GM19351 (cell line): ENCODE measurements at regions not wholly inside any gene's neighbourhood (a gene's known extent, or its start where the extent isn't known, plus 50 kb on each side); places are given as distances from the start of the nearest gene placed in this dataset.

Experiments
- ATAC-seq: cut with Tn5 transposase; IDR thresholded peaks from one replicate; pipeline ENCODE4 v1.9.1; 2021; ENCODE audit warnings: mild to moderate bottlenecking, moderate library complexity; ENCODE audit not compliant: unreplicated experiment

GRCh38 chr20:60652046-60652445 lies 600.0 kb upstream of the CDH4 start:
- ATAC-seq = no peak

- ATAC-seq = no peak
These were observed 599.4 kb upstream of the CDH4 start for GRCh38 chr20:60652615-60653014.

- no peak for ATAC-seq
These were observed 598.8 kb upstream of the CDH4 start for GRCh38 chr20:60653111-60653845.

GRCh38 chr20:60658681-60659080 lies 593.4 kb upstream of the CDH4 start:
- no peak for ATAC-seq

GRCh38 chr20:60659240-60659639 lies 592.8 kb upstream of the CDH4 start:
- no peak for ATAC-seq

- ATAC-seq = no peak
These were observed 589.8 kb upstream of the CDH4 start for GRCh38 chr20:60662307-60662706.

GRCh38 chr20:60664106-60664505 lies 588.0 kb upstream of the CDH4 start:
- ATAC-seq = no peak

- ATAC-seq = no peak
These were observed 584.4 kb upstream of the CDH4 start for GRCh38 chr20:60667641-60668040.

GRCh38 chr20:60669211-60669610 lies 582.9 kb upstream of the CDH4 start:
- no peak for ATAC-seq

- no peak for ATAC-seq
These were observed 576.0 kb upstream of the CDH4 start for GRCh38 chr20:60676011-60676410.

- ATAC-seq = no peak
These were observed 574.2 kb upstream of the CDH4 start for GRCh38 chr20:60677819-60678218.

GRCh38 chr20:60680554-60680953 lies 571.5 kb upstream of the CDH4 start:
- ATAC-seq = no peak

GRCh38 chr20:60687213-60687612 lies 564.8 kb upstream of the CDH4 start:
- no peak for ATAC-seq

- ATAC-seq = no peak
These were observed 561.3 kb upstream of the CDH4 start for GRCh38 chr20:60690771-60691170.

GRCh38 chr20:60691966-60692615 lies 560.0 kb upstream of the CDH4 start:
- no peak for ATAC-seq

- ATAC-seq = no peak
These were observed 558.4 kb upstream of the CDH4 start for GRCh38 chr20:60693496-60694133.

- ATAC-seq = no peak
These were observed 557.3 kb upstream of the CDH4 start for GRCh38 chr20:60694763-60695162.

- no peak for ATAC-seq
These were observed 556.6 kb upstream of the CDH4 start for GRCh38 chr20:60695226-60696000.

GRCh38 chr20:60697252-60697651 lies 554.8 kb upstream of the CDH4 start:
- ATAC-seq = no peak

GRCh38 chr20:60700728-60701127 lies 551.3 kb upstream of the CDH4 start:
- no peak for ATAC-seq

GRCh38 chr20:60704147-60704546 lies 547.9 kb upstream of the CDH4 start:
- no peak for ATAC-seq
